ENCODE measurements at regions not wholly inside any gene's neighbourhood (a gene's known extent, or its start where the extent isn't known, plus 50 kb on each side); places are given as distances from the start of the nearest gene placed in this dataset.

GRCh38 chr5:97937846-97938245 lies 754.8 kb upstream of the RIOK2 start:
- H3K79me2 ChIP-seq (replicated peaks; ENCODE audit: insufficient read depth, low read length) = no peaks in the 10 kb centered on the region
- H3K9me3 ChIP-seq (ENCODE audit: low read length) = no peaks in the 10 kb centered on the region
- H3K9ac ChIP-seq (ENCODE audit: low read length) = no peak overlapping the region
- H2AFZ ChIP-seq (ENCODE audit: low read depth, low read length) = no peak overlapping the region
- no peaks in the 10 kb centered on the region for H3K36me3 ChIP-seq (ENCODE audit: insufficient read depth, low read length)
- no peaks in the 10 kb centered on the region for H3F3A ChIP-seq (ENCODE audit: insufficient read depth, low read length, poor library complexity, severe bottlenecking)
- no peak overlapping the region for H3K4me3 ChIP-seq (ENCODE audit: low read length)
- no peak overlapping the region for H3K27ac ChIP-seq (ENCODE audit: low read length)
- no peaks in the 10 kb centered on the region for H3K27me3 ChIP-seq (ENCODE audit: insufficient read depth, low read depth, low read length)
- H4K20me1 ChIP-seq (ENCODE audit: insufficient read depth) = no peaks in the 10 kb centered on the region
- H3K9me2 ChIP-seq (ENCODE audit: insufficient read depth, low read length) = no peaks in the 10 kb centered on the region
- no peak overlapping the region for H3K4me2 ChIP-seq (ENCODE audit: low read length)
- TF ChIP-seq TAF1 (IDR thresholded peaks at IDR 0.05; ENCODE audit: low read depth) (no peak), CTCF (IDR thresholded peaks at IDR 0.05; ENCODE audit: poor library complexity, severe bottlenecking) (no peak), SMC3 (conservative IDR thresholded peaks at IDR 0.05; ENCODE audit: poor library complexity) (no peak), RAD21 (conservative IDR thresholded peaks at IDR 0.05) (no peak), MXI1 (conservative IDR thresholded peaks at IDR 0.05; ENCODE audit: poor library complexity, severe bottlenecking) (no peak), EZH2 (IDR thresholded peaks at IDR 0.05; ENCODE audit: borderline replicate concordance, insufficient read depth, low read length, poor library complexity, severe bottlenecking) (no peak), EP300 (conservative IDR thresholded peaks at IDR 0.05; ENCODE audit: poor library complexity, severe bottlenecking) (no peak), POLR2AphosphoS5 (IDR thresholded peaks at IDR 0.05) (no peak), REST (IDR thresholded peaks at IDR 0.05; ENCODE audit: borderline replicate concordance) (no peak)

GRCh38 chr5:97943036-97943435 lies 760.0 kb upstream of the RIOK2 start:
- H3K79me2 ChIP-seq (replicated peaks; ENCODE audit: insufficient read depth, low read length) = no peaks in the 10 kb centered on the region

More at GRCh38 chr5:97943036-97943435, 760.0 kb upstream of the RIOK2 start:
- H3K27me3 ChIP-seq (ENCODE audit: insufficient read depth, low read depth, low read length) = no peaks in the 10 kb centered on the region
- H3K27ac ChIP-seq (ENCODE audit: low read length) = no peak overlapping the region
- H3K9me2 ChIP-seq (ENCODE audit: insufficient read depth, low read length) = no peaks in the 10 kb centered on the region
- no peak overlapping the region for H3K9ac ChIP-seq (ENCODE audit: low read length)
- H4K20me1 ChIP-seq (ENCODE audit: insufficient read depth) = no peaks in the 10 kb centered on the region
- H3K4me3 ChIP-seq (ENCODE audit: low read length) = no peak overlapping the region
- H2AFZ ChIP-seq (ENCODE audit: low read depth, low read length) = no peak overlapping the region
- H3K9me3 ChIP-seq (ENCODE audit: low read length) = no peaks in the 10 kb centered on the region
- TF ChIP-seq MXI1 (conservative IDR thresholded peaks at IDR 0.05; ENCODE audit: poor library complexity, severe bottlenecking) = no peak
- no peak for TF ChIP-seq SMC3 (conservative IDR thresholded peaks at IDR 0.05; ENCODE audit: poor library complexity)
- no peak for TF ChIP-seq POLR2AphosphoS5 (IDR thresholded peaks at IDR 0.05)
- TF ChIP-seq REST (IDR thresholded peaks at IDR 0.05; ENCODE audit: borderline replicate concordance) = no peak
- TF ChIP-seq CTCF (IDR thresholded peaks at IDR 0.05; ENCODE audit: poor library complexity, severe bottlenecking) = no peak
- TF ChIP-seq EZH2 (IDR thresholded peaks at IDR 0.05; ENCODE audit: borderline replicate concordance, insufficient read depth, low read length, poor library complexity, severe bottlenecking) = no peak
- no peak for TF ChIP-seq EP300 (conservative IDR thresholded peaks at IDR 0.05; ENCODE audit: poor library complexity, severe bottlenecking)
- TF ChIP-seq RAD21 (conservative IDR thresholded peaks at IDR 0.05) = no peak
- no peak for TF ChIP-seq TAF1 (IDR thresholded peaks at IDR 0.05; ENCODE audit: low read depth)
- no peaks in the 10 kb centered on the region for H3K36me3 ChIP-seq (ENCODE audit: insufficient read depth, low read length)
- no peaks in the 10 kb centered on the region for H3F3A ChIP-seq (ENCODE audit: insufficient read depth, low read length, poor library complexity, severe bottlenecking)
- no peak overlapping the region for H3K4me2 ChIP-seq (ENCODE audit: low read length)
